Neural crest cell (in vitro differentiated cells): ENCODE measurements at regions not wholly inside any gene's neighbourhood (a gene's known extent, or its start where the extent isn't known, plus 50 kb on each side); places are given as distances from the start of the nearest gene placed in this dataset.

ENCODE experiments used
- DNase-seq: peaks from one replicate; pipeline ENCODE4 v3.0.0; 2021; ENCODE audit warnings: low read depth, mixed read lengths, low spot score
- H3K27ac Mint-ChIP-seq: one replicate; pipeline ENCODE4 v1.8.0; 2021; ENCODE audit warnings: mild to moderate bottlenecking, mixed read lengths; ENCODE audit not compliant: unreplicated experiment
- H3K27me3 Mint-ChIP-seq: 2 replicates; pipeline ENCODE4 v1.8.0; 2021; ENCODE audit warnings: low read depth, mild to moderate bottlenecking, mixed read lengths
- H3K36me3 Mint-ChIP-seq: 2 replicates; pipeline ENCODE4 v1.8.0; 2021; ENCODE audit warnings: low read depth, mild to moderate bottlenecking, mixed read lengths
- H3K4me1 Mint-ChIP-seq: 2 replicates; pipeline ENCODE4 v1.8.0; 2021; ENCODE audit warnings: mixed read lengths
- H3K4me3 Mint-ChIP-seq: one replicate; pipeline ENCODE4 v1.8.0; 2021; ENCODE audit warnings: mild to moderate bottlenecking, mixed read lengths
- H3K9me3 Mint-ChIP-seq: 2 replicates; pipeline ENCODE4 v1.8.0; 2021; ENCODE audit warnings: mixed read lengths
- TF ChIP-seq, protein P1 (sequence below): fragments of 200-600 bp; sonication (generic); conservative IDR thresholded peaks from 2 replicates; pipeline ENCODE4 v1.5.0; 2021; ENCODE audit warnings: antibody characterized with exemption, mild to moderate bottlenecking

DNA sequence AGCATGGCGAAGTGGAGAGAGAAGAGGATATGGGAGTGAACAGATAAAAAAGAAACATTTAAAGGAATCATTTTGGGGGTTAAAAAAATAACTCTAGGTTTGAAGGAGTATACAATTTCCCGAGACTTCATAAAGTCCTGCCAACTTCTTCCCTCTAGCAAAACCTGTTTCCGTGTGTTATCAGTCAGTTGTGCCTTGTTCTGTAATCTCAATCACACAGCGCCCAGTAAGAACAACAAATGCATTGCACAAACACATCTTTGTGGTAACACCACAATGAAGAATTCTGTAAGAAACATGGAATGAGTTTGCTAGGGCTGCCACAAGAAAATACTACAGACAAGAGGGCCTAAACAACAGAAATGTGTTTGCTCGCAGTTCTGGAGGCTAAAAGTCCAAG lies 144.7 kb upstream of the FUT8 start:
- no peak overlapping the region for H3K27ac Mint-ChIP-seq
- no peaks in the 10 kb centered on the region for H3K4me1 Mint-ChIP-seq
- no peak overlapping the region for H3K4me3 Mint-ChIP-seq
- H3K27me3 Mint-ChIP-seq: no peaks in the 10 kb centered on the region
- no peaks in the 10 kb centered on the region for H3K9me3 Mint-ChIP-seq
- H3K36me3 Mint-ChIP-seq: no peaks in the 10 kb centered on the region
- TF ChIP-seq, protein P1, sequence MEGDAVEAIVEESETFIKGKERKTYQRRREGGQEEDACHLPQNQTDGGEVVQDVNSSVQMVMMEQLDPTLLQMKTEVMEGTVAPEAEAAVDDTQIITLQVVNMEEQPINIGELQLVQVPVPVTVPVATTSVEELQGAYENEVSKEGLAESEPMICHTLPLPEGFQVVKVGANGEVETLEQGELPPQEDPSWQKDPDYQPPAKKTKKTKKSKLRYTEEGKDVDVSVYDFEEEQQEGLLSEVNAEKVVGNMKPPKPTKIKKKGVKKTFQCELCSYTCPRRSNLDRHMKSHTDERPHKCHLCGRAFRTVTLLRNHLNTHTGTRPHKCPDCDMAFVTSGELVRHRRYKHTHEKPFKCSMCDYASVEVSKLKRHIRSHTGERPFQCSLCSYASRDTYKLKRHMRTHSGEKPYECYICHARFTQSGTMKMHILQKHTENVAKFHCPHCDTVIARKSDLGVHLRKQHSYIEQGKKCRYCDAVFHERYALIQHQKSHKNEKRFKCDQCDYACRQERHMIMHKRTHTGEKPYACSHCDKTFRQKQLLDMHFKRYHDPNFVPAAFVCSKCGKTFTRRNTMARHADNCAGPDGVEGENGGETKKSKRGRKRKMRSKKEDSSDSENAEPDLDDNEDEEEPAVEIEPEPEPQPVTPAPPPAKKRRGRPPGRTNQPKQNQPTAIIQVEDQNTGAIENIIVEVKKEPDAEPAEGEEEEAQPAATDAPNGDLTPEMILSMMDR: no peak
- no peak for DNase-seq

DNA sequence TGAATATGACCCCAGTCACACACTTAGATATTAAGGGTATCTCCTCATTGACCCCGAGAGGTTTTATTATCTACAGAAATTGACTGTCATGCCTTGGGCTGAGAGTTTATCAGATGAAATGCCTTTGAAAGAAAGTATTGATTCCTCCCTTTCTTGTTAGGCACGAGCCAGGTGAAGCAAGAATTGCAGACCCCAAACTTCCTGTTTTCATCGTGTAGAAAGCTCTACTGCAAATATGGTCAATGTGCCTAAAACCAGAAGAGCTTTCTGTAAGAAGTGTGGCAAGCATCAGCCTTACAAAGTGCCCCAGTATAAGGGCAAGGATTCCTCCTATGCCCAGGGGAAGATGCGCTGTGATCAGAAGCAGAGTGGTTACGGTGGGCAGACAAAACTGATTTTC lies 143.9 kb upstream of the FUT8 start:
- Mint-ChIP-seq H3K4me1 (no peaks in the 10 kb centered on the region), H3K36me3 (no peaks in the 10 kb centered on the region), H3K27ac (no peak overlapping the region), H3K9me3 (no peaks in the 10 kb centered on the region), H3K4me3 (no peak overlapping the region), H3K27me3 (no peaks in the 10 kb centered on the region)
- DNase-seq: no peak
- TF ChIP-seq, protein P1: no peak

DNA sequence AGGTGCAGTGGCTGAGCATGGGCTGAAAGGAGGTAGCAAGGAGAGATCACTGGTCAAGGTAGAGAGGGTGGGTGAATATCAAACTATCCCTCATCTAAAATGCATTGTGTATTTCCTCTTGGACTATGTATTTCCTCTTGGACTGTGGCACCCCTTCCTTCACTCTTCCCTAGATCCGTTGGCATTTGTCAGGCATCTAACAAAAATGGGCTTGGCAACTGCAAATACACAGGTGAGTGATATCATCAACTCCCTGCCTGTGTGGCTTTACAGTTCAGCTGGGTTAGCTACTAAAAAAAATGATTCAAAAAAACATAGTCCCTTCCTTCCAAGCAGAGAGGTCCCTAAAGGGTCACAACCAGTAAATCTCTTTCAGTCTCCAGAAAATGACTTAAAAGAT lies 142.8 kb upstream of the FUT8 start:
- Mint-ChIP-seq H3K36me3 (no peaks in the 10 kb centered on the region), H3K4me1 (no peaks in the 10 kb centered on the region)
- TF ChIP-seq, protein P1: no peak

DNA sequence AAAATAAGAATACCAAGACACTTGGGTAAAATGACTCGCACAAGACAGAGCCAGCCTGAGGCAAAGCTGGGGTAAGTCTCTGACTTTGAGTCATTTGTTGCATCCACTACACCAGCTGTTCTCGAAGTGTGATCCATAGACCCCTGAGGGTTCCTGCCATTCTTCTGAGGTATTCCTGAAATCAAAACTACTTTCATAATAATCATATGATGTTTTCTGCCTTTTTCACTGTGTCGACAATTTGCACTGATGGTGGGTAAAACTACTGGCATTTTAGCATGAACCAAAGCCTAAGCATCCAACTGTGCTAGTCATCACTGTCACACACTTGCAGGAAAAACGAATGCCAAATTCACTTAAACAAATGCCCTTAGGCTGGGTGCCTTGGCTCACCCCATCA lies 135.5 kb upstream of the FUT8 start:
- Mint-ChIP-seq H3K36me3 (peaks cover 7% of the 10 kb centered on the region), H3K27ac (no peak overlapping the region), H3K4me1 (peaks cover 31% of the 10 kb centered on the region), H3K27me3 (no peaks in the 10 kb centered on the region), H3K9me3 (peaks cover 7% of the 10 kb centered on the region), H3K4me3 (no peak overlapping the region)
- TF ChIP-seq, protein P1: no peak
- no peak for DNase-seq

More for the DNA sequence above, 142.8 kb upstream of the FUT8 start:
- Mint-ChIP-seq H3K27ac (no peak overlapping the region), H3K9me3 (no peaks in the 10 kb centered on the region), H3K4me3 (no peak overlapping the region), H3K27me3 (no peaks in the 10 kb centered on the region)
- DNase-seq: no peak

DNA sequence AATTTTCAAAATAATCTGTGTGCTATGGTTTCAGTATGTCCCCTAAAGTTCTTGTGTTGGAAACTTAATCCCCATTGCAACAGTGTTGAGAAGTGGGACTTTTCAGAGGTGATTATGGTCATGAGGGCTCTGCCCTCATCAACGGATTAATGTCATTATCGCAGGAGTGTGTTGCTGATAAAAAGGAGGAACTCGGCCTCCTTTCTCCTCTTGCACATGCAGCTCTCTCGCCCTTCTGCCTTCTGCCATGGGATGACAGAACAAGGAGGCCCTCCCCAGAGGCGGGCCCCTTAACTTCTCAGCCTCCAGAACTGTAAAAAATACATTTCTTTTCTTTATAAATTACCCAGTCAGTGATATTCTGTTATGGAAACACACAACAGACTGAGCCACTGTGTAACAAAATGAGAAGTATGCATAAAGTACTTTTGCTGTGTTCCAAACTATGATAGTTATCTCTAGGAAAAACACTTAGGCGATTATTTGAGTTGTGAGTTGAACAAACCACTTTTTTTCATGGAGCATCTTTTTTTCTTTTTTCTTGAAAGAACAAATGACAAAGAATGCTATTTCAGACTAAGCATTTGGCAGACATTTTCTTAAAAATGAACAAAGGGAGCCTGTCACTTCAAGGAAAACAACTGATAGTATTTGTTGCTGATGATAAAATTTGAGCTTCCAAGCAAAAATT lies 134.8 kb upstream of the FUT8 start:
- Mint-ChIP-seq H3K27me3 (no peaks in the 10 kb centered on the region), H3K27ac (peak overlapping the region; percentile 28), H3K9me3 (peaks cover 7% of the 10 kb centered on the region), H3K4me3 (peak overlapping the region; percentile 49), H3K4me1 (peaks cover 38% of the 10 kb centered on the region), H3K36me3 (peaks cover 7% of the 10 kb centered on the region)
- DNase-seq: no peak
- TF ChIP-seq, protein P1: no peak
